ENCODE measurements at regions not wholly inside any gene's neighbourhood (a gene's known extent, or its start where the extent isn't known, plus 50 kb on each side); places are given as distances from the start of the nearest gene placed in this dataset.
"Not testable (repeated sequence)": the region's sequence is repeated elsewhere in the genome, so short reads cannot be mapped to it uniquely, and the experiment has no call there.

DNA sequence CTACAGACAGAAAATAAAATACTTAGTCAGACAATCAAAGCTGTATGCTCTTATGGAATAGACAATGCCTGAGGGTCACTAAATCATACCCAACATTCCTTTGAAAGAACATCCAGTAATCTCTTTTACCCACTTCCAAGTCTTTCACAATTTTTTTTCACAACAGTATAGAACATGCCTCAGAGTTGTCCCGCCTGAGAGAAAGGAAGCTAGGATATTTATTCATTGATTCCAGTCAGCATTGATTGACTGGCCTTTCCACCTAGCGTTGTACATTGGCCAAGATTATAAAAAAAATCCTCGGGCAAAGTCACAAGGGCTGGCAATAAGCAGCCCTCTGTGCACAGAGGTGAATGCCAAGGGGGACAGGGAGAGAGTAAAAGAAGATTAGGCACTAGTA lies 318.1 kb upstream of the PIK3R1 start:
- peaks cover 0 to 25% (median 0%) of the 10 kb centered on the region in 10 experiments; a peak in 6 of 20 replicates for H3K4me1 ChIP-seq
- no peaks in the 10 kb centered on the region for H3K27me3 ChIP-seq
- peaks cover 0 to 13% (median 8%) of the 10 kb centered on the region in 11 experiments; a peak in 11 of 22 replicates for H3K9me3 ChIP-seq (replicated peaks in 1 of 11)
- peak overlapping the region in 3 of 11 experiments; percentile 22 to 47 (median 36); a peak in 5 of 22 replicates for H3K4me2 ChIP-seq
- H3K27ac ChIP-seq: peak overlapping the region in 1 of 11 experiments; percentile 41; a peak in 2 of 22 replicates
- no peak for TF ChIP-seq Cebpa-rat (IDR thresholded peaks at IDR 0.05)
- no peak overlapping the region for H3K4me3 ChIP-seq
- no peak overlapping the region for H3K9ac ChIP-seq
- no peaks in the 10 kb centered on the region for H3K36me3 ChIP-seq
- H4K20me1 ChIP-seq: no peaks in the 10 kb centered on the region

DNA sequence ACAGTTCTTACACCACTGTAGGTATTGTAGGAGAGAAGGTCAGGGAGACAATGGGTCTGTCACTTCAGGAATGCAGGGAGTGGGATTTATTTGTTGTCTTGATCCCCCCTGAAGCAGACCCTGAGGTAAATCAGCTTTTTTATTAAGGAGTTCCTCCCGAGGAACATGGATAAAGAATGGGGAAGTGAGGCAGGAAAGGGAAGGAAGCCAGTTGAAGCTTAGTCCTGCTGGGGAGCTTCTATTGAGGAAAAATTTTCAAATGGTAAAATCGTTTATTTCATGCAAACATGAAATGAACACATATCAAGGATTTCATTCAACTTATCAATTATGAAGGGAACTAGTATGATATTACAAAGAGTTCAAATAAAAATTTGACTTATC lies 318.6 kb upstream of the PIK3R1 start:
- H3K9me3 ChIP-seq (replicated peaks in 1 of 11): peaks cover 0 to 13% (median 8%) of the 10 kb centered on the region in 11 experiments; a peak in 11 of 22 replicates
- H4K20me1 ChIP-seq: no peaks in the 10 kb centered on the region
- no peaks in the 10 kb centered on the region for H3K36me3 ChIP-seq
- no peaks in the 10 kb centered on the region for H3K27me3 ChIP-seq
- no peak for TF ChIP-seq Cebpa-rat (IDR thresholded peaks at IDR 0.05)
- H3K4me1 ChIP-seq: peaks cover 0 to 25% (median 0%) of the 10 kb centered on the region in 10 experiments; a peak in 6 of 20 replicates
- no peak overlapping the region for H3K4me3 ChIP-seq
- peak overlapping the region in 3 of 11 experiments; percentile 22 to 47 (median 36); a peak in 6 of 22 replicates for H3K4me2 ChIP-seq
- H3K9ac ChIP-seq: peak overlapping the region in 1 of 11 experiments; percentile 10; a peak in 1 of 22 replicates
- H3K27ac ChIP-seq: peak overlapping the region in 3 of 11 experiments; percentile 2 to 50 (median 41); a peak in 4 of 22 replicates

DNA sequence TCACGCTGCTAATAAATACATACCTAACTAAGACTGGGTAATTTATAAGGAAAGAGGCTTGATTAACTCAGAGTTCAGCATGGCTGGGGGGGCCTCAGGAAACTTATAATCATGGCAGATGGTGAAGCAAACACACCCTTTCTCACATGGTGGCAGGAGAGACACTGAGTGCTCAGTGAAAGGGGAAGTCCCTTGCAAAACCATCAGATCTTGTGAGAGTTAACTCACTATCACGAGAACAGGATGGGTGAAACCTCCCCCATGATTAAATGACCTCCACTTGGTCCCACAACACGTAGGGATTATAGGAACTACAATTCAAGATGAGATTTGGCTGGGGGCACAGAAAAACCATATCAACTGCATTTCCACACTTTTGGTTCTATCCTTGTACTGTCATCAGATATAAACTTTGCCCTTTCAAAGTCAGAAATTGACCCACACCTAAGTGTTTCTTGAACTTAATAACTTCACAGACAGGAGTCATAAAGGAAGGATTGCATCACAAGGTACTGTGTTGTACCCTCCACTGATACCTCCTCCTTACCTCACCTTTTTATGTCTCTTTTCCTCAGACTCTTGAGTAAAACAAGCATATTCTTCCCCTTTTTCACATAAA lies 319.1 kb upstream of the PIK3R1 start:
- H3K36me3 ChIP-seq: no peaks in the 10 kb centered on the region
- H3K9ac ChIP-seq: peak overlapping the region in 1 of 11 experiments; percentile 10; a peak in 1 of 22 replicates
- no peak for TF ChIP-seq Cebpa-rat (IDR thresholded peaks at IDR 0.05)
- H3K27me3 ChIP-seq: no peaks in the 10 kb centered on the region
- no peaks in the 10 kb centered on the region for H4K20me1 ChIP-seq
- H3K9me3 ChIP-seq (replicated peaks in 1 of 11): peaks cover 0 to 13% (median 8%) of the 10 kb centered on the region in 11 experiments; a peak in 11 of 22 replicates
- H3K27ac ChIP-seq: peak overlapping the region in 3 of 11 experiments; percentile 2 to 50 (median 41); a peak in 4 of 22 replicates
- H3K4me1 ChIP-seq: peaks cover 0 to 25% (median 0%) of the 10 kb centered on the region in 10 experiments; a peak in 6 of 20 replicates
- H3K4me3 ChIP-seq: no peak overlapping the region
- H3K4me2 ChIP-seq: peak overlapping the region in 3 of 11 experiments; percentile 22 to 47 (median 36); a peak in 6 of 22 replicates

DNA sequence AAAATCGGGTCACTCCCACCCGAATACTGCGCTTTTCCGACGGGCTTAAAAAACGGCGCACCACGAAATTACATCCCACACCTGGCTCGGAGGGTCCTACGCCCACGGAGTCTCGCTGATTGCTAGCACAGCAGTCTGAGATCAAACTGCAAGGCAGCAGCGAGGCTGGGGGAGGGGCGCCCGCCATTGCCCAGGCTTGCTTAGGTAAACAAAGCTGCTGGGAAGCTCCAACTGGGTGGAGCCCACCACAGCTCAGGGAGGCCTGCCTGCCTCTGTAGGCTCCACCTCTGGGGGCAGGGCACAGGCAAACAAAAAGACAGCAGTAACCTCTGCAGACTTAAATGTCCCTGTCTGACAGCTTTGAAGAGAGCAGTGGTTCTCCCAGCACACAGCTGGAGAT lies 325.7 kb upstream of the PIK3R1 start:
- H3K27me3 ChIP-seq; H3K9me3 ChIP-seq (replicated peaks in 1 of 11); H3K27ac ChIP-seq; H3K4me1 ChIP-seq; H4K20me1 ChIP-seq; H3K9ac ChIP-seq; H3K36me3 ChIP-seq; H3K4me3 ChIP-seq; H3K4me2 ChIP-seq: not testable (repeated sequence)

DNA sequence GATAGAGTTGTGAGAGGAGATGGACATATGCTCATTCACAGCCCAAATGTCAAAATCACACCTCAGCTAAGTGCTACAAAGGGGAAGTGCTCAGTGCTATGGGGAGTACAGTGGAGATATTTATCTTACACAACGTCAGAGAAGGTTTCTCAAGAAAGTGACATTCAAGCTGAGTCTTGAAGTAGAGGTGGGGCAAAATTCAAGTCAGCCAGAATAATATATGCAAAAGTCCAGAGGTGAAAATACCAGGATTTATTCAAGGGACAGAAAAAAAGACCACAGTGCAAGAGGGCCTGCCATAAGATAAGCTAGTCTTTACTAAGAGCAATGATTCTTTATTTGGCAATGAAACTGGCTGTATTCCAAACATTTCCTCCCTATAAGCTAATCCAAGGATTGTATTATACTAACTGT lies 327.8 kb upstream of the PIK3R1 start:
- no peak for TF ChIP-seq Cebpa-rat (IDR thresholded peaks at IDR 0.05)
- no peaks in the 10 kb centered on the region for H3K4me1 ChIP-seq

DNA sequence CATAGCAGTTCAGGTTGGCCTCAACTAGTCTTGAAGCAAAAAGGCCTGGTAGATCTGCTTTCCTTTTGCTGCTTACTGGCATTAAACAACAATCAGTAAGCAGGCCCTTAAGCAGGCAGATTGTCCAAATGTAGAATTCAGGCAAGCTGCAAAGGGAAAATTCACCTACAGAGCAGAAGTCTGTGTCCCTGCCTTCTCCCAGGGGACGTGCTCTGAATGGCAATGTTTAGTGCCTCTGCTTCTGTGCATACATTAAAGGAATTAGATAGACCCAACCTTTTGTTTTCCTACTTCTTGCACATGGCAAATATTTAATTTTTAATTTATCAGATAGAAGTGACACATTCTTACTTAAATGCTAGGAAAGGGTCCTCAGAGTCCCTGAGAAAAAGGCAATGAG lies 328.8 kb upstream of the PIK3R1 start:
- no peak overlapping the region for H3K4me2 ChIP-seq
- no peak overlapping the region for H3K27ac ChIP-seq
- no peak overlapping the region for H3K4me3 ChIP-seq
- peaks cover 0 to 3% (median 0%) of the 10 kb centered on the region in 11 experiments; a peak in 1 of 22 replicates for H3K9me3 ChIP-seq (replicated peaks in 1 of 11)
- H3K9ac ChIP-seq: no peak overlapping the region
- no peaks in the 10 kb centered on the region for H3K36me3 ChIP-seq
- H4K20me1 ChIP-seq: no peaks in the 10 kb centered on the region
- no peaks in the 10 kb centered on the region for H3K27me3 ChIP-seq
- no peaks in the 10 kb centered on the region for H3K4me1 ChIP-seq
- no peak for TF ChIP-seq Cebpa-rat (IDR thresholded peaks at IDR 0.05)

More for the DNA sequence above, 327.8 kb upstream of the PIK3R1 start:
- no peak overlapping the region for H3K27ac ChIP-seq
- no peak overlapping the region for H3K4me3 ChIP-seq
- H3K36me3 ChIP-seq: no peaks in the 10 kb centered on the region
- H4K20me1 ChIP-seq: no peaks in the 10 kb centered on the region
- H3K4me2 ChIP-seq: no peak overlapping the region
- no peaks in the 10 kb centered on the region for H3K27me3 ChIP-seq
- H3K9me3 ChIP-seq (replicated peaks in 1 of 11): peaks cover 0 to 3% (median 0%) of the 10 kb centered on the region in 11 experiments; a peak in 1 of 22 replicates
- H3K9ac ChIP-seq: no peak overlapping the region

DNA sequence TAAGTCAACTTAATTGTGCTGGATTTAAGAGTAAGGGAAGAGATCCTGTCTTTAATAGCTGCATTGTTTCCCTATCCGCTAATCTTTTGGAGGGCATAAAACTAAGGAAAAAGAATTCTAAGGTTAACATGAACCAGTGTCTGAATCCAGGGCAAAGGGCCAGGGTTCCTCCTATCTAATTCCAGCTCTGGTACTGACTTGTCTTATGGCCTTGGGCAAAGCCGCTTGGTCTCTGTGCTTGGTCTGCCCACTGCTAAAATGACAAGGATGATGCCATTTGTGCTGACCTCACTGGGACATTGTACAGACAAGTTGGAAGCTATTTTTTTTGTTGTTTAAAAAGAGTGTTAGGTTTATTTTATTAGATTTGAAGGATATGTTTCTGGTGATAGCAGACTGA lies 334.7 kb upstream of the PIK3R1 start:
- H3K4me2 ChIP-seq: no peak overlapping the region
- H4K20me1 ChIP-seq: no peaks in the 10 kb centered on the region
- H3K9ac ChIP-seq: no peak overlapping the region
- H3K27me3 ChIP-seq: no peaks in the 10 kb centered on the region
- no peak for TF ChIP-seq Cebpa-rat (IDR thresholded peaks at IDR 0.05)
- no peaks in the 10 kb centered on the region for H3K36me3 ChIP-seq
- H3K4me1 ChIP-seq: no peaks in the 10 kb centered on the region; a peak in 1 of 20 replicates
- no peaks in the 10 kb centered on the region for H3K9me3 ChIP-seq (replicated peaks in 1 of 11)
- no peak overlapping the region for H3K27ac ChIP-seq
- H3K4me3 ChIP-seq: no peak overlapping the region

DNA sequence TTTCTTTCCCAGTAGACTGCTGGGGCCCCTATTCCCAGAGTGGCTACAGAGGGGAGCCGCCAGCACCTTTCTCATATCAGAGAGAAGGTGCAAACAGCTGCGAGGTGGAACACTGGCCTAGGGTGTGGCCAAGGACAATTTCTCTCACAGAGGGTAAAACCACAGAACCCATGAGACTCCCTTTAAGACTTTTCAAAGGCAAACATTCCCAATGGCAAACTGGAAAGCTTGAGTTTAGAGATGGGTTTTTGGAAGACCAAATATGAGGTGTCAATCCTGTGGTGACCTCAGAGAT lies 335.1 kb upstream of the PIK3R1 start:
- Histone ChIP-seq H3K9me3 (replicated peaks in 1 of 11) (no peaks in the 10 kb centered on the region), H3K27ac (no peak overlapping the region), H3K9ac (no peak overlapping the region), H3K4me2 (no peak overlapping the region), H4K20me1 (no peaks in the 10 kb centered on the region), H3K4me1 (no peaks in the 10 kb centered on the region; a peak in 1 of 20 replicates), H3K27me3 (no peaks in the 10 kb centered on the region), H3K4me3 (no peak overlapping the region), H3K36me3 (no peaks in the 10 kb centered on the region)
- no peak for TF ChIP-seq Cebpa-rat (IDR thresholded peaks at IDR 0.05)

DNA sequence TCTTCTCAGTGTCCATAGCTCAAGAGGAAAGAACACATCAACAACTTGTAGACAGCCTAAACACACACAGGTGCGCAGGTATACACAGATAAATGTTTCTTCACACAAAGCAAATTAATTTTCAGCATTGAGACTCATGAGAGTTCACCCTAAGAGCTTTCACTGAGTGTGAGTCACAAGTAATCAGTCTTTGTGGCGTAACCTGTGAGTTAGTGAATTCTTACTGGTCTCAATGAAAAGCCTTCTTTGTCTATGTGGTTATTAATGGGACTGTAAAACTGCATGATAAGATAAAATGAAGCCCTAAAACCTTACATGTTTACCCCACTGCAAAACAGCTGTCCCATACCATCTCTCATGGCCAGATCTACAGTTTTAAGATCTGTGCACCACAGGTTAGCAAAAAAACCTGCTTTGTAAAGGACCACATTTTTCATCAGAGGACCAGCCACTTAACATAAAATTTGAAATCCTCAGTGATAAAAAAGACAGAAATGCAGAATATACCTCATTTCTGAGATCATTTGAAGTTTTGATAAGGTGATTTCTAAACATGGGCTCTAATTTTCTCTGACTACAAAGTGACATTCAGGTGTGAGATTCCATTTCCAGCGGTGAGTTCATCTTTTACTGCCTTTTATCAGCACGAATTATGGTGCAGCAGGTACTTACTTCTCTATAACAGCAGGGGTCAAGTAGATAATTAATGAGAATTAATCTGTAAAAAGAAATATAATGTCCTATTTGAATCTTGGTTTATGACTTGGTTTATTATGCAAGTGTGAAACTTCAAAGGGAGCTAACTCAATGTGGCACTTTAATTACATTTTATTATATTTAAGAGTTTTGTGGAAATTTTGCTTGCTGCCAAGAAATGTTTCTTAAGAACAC lies 335.7 kb upstream of the PIK3R1 start:
- Histone ChIP-seq H3K4me2 (no peak overlapping the region), H3K27me3 (no peaks in the 10 kb centered on the region), H3K4me1 (no peaks in the 10 kb centered on the region; a peak in 1 of 20 replicates), H3K9me3 (replicated peaks in 1 of 11) (no peaks in the 10 kb centered on the region), H3K9ac (no peak overlapping the region), H3K4me3 (no peak overlapping the region), H3K27ac (no peak overlapping the region), H4K20me1 (no peaks in the 10 kb centered on the region), H3K36me3 (no peaks in the 10 kb centered on the region)
- TF ChIP-seq Cebpa-rat (IDR thresholded peaks at IDR 0.05): no peak

All from BLaER1 treated with 17β-estradiol and CSF1 and Interleukin-3, amounts not matched to agents 10 nM and 100 nM (cell line).